HG03558 (cell line): ENCODE measurements at regions not wholly inside any gene's neighbourhood (a gene's known extent, or its start where the extent isn't known, plus 50 kb on each side); places are given as distances from the start of the nearest gene placed in this dataset.

Experiments used
- ATAC-seq: cut with Tn5 transposase; IDR thresholded peaks from one replicate; pipeline ENCODE4 v1.9.1; 2021; ENCODE audit warnings: moderate number of reproducible peaks; ENCODE audit not compliant: unreplicated experiment; ENCODE audit errors: extremely low read depth

DNA sequence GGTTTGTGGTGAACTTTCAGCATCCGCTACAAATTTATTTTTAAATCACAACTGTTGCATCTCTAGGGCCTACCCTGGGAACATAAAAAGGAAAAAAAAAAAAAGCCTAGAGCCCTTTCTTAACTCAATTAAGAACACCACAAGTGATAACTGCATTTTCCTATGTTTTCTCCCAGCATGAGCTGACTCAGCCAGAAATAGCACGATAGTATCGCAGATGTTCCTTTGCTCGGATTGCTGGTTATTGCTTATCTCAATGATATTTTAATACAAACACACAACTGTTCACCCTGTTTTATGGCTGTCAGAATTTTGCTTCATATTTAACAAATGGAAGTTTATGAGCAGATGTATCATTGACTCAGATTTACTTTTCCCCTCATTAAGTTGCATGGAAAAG lies 251.8 kb upstream of the SUCLG2 start:
- no peak for ATAC-seq

- ATAC-seq = no peak
These were observed 247.3 kb upstream of the SUCLG2 start for GRCh38 chr3:67901681-67902080.

GRCh38 chr3:67898916-67899315 lies 244.5 kb upstream of the SUCLG2 start:
- ATAC-seq = no peak

- no peak for ATAC-seq
These were observed 243.2 kb upstream of the SUCLG2 start for GRCh38 chr3:67897351-67898336.

GRCh38 chr3:67896130-67896529 lies 241.7 kb upstream of the SUCLG2 start:
- ATAC-seq = no peak

GRCh38 chr3:67894510-67894909 lies 240.1 kb upstream of the SUCLG2 start:
- no peak for ATAC-seq

- ATAC-seq = no peak
These were observed 229.9 kb upstream of the SUCLG2 start for GRCh38 chr3:67884345-67884744.

DNA sequence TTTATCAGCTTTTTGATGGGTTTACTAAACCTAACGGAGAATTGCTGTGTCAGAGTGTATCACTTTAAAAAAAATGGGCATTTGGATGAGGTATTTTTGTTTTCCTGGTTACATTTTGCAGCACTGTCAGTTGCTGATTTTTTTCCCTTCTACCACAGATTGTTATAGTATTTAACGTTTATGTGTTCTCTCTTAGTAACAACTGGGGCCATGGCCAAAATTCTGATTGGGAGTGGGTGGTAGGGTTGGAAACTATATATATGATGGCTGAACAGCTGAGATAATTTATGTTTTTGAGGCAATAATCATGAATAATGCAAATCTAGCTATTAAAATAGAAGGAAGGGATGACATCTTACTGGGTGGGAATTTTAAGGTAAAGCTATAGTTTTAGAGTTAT lies 229.4 kb upstream of the SUCLG2 start:
- no peak for ATAC-seq

- no peak for ATAC-seq
These were observed 228.6 kb upstream of the SUCLG2 start for GRCh38 chr3:67882981-67883380.

DNA sequence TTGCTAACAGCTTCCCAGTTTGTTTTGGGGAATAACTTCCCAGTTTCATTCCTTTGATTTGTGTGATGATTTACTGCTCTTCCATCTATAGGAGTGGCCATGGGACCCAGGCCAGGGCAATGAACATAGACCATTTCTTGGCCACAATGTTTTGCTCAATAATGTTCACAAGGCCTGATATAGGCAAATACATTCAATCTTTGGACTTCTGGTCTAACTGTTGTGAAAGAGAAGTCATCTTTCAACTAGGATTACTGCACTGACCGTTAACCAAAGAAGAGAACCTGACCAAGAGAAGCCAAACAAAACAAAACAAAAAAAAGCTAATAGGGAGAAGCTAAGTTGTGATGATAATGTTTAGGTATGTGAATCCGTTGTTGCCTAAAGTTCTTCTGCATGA lies 221.8 kb upstream of the SUCLG2 start:
- ATAC-seq = no peak

DNA sequence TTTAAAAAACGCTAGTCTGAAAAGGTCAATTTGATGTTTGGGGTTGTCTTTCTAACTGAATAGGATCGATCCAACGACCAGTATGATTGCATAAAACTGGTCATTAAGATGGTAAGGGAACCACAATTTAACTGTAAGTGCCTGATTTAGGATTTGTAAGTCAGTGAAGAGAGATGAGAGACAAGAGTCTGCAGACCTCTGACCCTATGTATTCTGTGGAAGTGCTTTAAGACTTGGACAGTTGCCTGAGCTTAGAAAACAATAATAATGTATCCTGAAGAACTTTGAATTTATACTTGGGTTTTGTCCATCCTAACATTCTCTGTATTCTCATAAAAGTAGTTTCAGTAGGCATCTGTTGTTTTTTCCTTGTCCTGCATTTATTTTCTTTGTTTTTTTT lies 221.4 kb upstream of the SUCLG2 start:
- ATAC-seq = no peak

DNA sequence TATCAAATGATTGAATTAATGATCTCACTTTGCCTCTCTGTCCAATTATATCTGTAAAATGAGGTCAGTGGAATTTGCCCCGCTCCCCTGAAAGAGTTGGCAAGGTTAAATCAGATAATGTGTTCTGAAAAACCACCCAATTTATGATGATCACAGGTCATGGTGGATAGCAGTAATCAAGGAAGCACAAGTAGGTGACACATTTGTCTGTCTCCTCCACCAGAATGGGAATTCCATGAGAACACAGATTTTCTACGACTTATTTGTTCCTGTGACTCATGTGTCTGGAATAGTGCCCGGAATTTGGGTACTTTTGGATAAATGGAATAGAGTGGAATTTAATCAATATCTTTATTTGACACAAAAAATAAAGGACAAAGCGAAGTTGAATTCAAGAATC lies 220.9 kb upstream of the SUCLG2 start:
- ATAC-seq = no peak

- no peak for ATAC-seq
These were observed 216.1 kb upstream of the SUCLG2 start for GRCh38 chr3:67870477-67870876.

- no peak for ATAC-seq
These were observed 212.2 kb upstream of the SUCLG2 start for GRCh38 chr3:67866571-67866970.

DNA sequence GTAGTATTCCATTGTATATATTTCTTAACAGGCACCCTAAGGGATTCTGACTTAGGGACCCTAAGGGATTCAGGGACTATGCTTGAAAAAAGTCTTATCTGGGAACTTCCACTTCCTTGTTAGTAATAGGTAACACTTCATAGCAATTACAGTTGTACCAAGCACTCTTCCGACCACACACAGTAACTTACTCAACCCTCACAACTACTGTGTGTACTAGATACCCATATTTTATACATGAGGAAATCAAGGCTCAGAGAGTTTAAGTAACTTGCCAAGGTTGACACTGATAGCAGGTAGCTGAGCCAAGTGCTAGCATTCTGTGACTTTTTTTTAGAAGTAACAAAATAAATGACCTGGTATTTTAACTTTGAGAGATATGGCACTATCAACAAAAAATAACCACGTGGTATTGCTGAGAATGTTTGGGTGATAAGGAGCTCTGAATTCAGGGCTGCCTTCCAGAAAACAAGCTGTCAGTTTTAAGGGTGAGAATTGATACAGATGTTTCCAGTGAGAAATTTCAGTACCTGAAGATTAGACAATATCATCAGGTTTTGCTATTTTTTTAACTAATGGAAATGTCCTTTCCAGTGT lies 210.3 kb upstream of the SUCLG2 start:
- ATAC-seq = no peak

DNA sequence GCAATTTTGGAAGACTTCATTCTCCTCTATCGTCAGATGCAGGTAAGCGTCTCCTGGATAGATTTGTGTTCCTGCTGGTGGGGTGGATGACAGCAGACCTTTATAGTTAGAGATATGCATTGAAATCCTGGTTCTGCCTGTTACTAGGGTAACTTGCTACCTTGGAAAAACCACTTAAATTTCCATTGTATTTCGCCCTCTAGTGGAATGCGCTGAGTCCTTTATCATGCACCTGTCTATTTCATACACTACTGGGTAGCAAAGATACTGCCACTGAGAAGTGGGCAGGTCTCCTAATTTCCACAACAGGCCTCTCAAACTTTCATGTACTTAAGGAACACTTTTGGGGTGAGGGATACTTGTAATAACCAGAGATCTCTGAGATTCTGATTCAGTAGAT lies 209.5 kb upstream of the SUCLG2 start:
- no peak for ATAC-seq

DNA sequence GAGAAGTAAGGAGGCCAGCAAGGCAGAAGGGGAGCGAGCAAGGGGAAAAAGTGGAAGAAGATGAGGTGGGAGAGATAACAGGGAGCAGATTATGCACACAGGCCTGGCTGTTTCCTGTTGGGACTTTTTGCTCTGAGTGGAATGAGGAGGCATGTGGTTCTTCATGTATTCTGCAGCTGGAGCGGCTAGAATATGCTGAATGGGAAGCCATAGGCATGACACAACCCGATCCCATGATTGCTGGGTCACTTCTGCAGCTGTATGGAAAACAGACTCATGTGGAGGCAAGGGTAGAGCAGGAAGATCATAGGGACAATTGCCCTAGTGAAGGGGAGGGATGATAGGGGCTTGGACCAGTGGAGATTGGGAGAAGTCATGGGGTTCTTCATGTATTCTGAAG lies 206.0 kb upstream of the SUCLG2 start:
- no peak for ATAC-seq

DNA sequence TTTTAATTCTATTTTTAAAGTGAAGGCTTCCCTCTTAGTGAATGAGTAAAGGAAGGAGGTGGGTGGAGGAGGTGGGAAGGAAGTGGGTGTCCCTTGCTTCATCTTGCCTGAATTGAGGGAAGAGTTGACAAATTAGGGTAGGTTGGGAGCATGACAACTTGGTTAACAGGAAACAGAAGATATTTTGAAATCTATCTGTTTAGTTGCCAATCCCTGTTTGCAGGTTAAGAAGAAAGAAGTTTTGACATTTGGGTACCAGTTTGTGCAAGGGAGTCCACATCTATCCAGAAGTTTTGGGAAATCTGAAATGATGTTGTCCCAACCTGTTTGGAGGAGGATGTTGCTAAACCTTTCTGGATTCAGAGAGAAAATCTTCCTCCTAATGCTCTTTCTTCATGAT lies 204.1 kb upstream of the SUCLG2 start:
- no peak for ATAC-seq

- ATAC-seq = no peak
These were observed 202.3 kb upstream of the SUCLG2 start for GRCh38 chr3:67856718-67857117.

GRCh38 chr3:67854663-67855062 lies 200.3 kb upstream of the SUCLG2 start:
- no peak for ATAC-seq

GRCh38 chr3:67853520-67853919 lies 199.1 kb upstream of the SUCLG2 start:
- no peak for ATAC-seq

GRCh38 chr3:67848299-67848698 lies 193.9 kb upstream of the SUCLG2 start:
- ATAC-seq = no peak
